CD14-positive monocyte (primary cell): ENCODE measurements at regions not wholly inside any gene's neighbourhood (a gene's known extent, or its start where the extent isn't known, plus 50 kb on each side); places are given as distances from the start of the nearest gene placed in this dataset.

Source experiments
- DNase-seq, 3 donors: peaks; one replicate each; pipeline ENCODE4 v3.0.0-alpha.2; 2011 to 2022
- H2AFZ ChIP-seq: 2 replicates; pipeline ENCODE4 v1.6.0; 2012; ENCODE audit warnings: mild to moderate bottlenecking, low read depth, low read length, inconsistent platforms; ENCODE audit not compliant: insufficient read depth, poor library complexity, severe bottlenecking
- H3K27ac ChIP-seq, 2 donors: 1 replicate in 1 of 2; 2 replicates in 1 of 2; pipeline ENCODE4 v1.5.1; 2012 to 2013; ENCODE audit warnings: low read length in 2 of 2, control low read depth in 1 of 2, inconsistent platforms in 1 of 2, low read depth in 1 of 2, mild to moderate bottlenecking in 1 of 2
- H3K27me3 ChIP-seq, 2 donors: one replicate each; pipeline versions ENCODE4 v1.6.0 to v1.6.1; 2011 to 2013; ENCODE audit warnings: low read length in 2 of 2; ENCODE audit not compliant: control insufficient read depth in 2 of 2, insufficient read depth in 2 of 2
- H3K36me3 ChIP-seq, 2 donors: replicated peaks in 1 of 2; 1 replicate in 1 of 2; 2 replicates in 1 of 2; pipeline versions ENCODE4 v1.5.1 to v1.6.1; 2012 to 2013; ENCODE audit warnings: low read length in 2 of 2, control low read depth in 1 of 2, inconsistent platforms in 1 of 2, mild to moderate bottlenecking in 1 of 2; ENCODE audit not compliant: insufficient read depth in 2 of 2, control insufficient read depth in 1 of 2
- H3K4me1 ChIP-seq, 2 donors: 1 replicate in 1 of 2; 2 replicates in 1 of 2; pipeline versions ENCODE4 v1.5.1 to v1.6.1; 2012 to 2013; ENCODE audit warnings: low read length in 2 of 2, control low read depth in 1 of 2, inconsistent platforms in 1 of 2, mild to moderate bottlenecking in 1 of 2, moderate library complexity in 1 of 2; ENCODE audit not compliant: insufficient read depth in 2 of 2, control insufficient read depth in 1 of 2
- H3K4me2 ChIP-seq: replicated peaks from 2 replicates; pipeline ENCODE3; 2012; ENCODE audit warnings: low read length, moderate library complexity, mild to moderate bottlenecking; ENCODE audit not compliant: poor library complexity, severe bottlenecking; ENCODE audit errors: extremely low read depth
- H3K4me3 ChIP-seq, 3 experiments: fragments of 200-600 bp in 1 of 3; sonication (generic) in 1 of 3; replicated peaks in 1 of 3; 1 replicate in 2 of 3; 2 replicates in 1 of 3; pipeline ENCODE4 v1.5.1; 2011 to 2013; ENCODE audit warnings: low read length in 3 of 3, mild to moderate bottlenecking in 3 of 3, control low read depth in 2 of 3, low read depth in 2 of 3, inconsistent platforms in 1 of 3, moderate library complexity in 1 of 3
- H3K79me2 ChIP-seq: 2 replicates; pipeline ENCODE4 v1.6.0; 2012; ENCODE audit warnings: mild to moderate bottlenecking, control low read depth, inconsistent platforms, low read length, moderate library complexity; ENCODE audit not compliant: insufficient read depth
- H3K9ac ChIP-seq: 2 replicates; pipeline ENCODE4 v1.6.0; 2017; ENCODE audit warnings: low read length, mild to moderate bottlenecking; ENCODE audit not compliant: insufficient read depth, poor library complexity, severe bottlenecking
- H3K9me3 ChIP-seq, 2 donors: replicated peaks in 1 of 2; 1 replicate in 1 of 2; 2 replicates in 1 of 2; pipeline versions ENCODE4 v1.5.1 to v1.6.1; 2012 to 2013; ENCODE audit warnings: low read length in 2 of 2, control low read depth in 1 of 2; ENCODE audit not compliant: control insufficient read depth in 1 of 2, insufficient read depth in 1 of 2
- H4K20me1 ChIP-seq: 2 replicates; pipeline ENCODE4 v1.6.0; 2012; ENCODE audit warnings: mild to moderate bottlenecking, low read length, control low read depth, moderate library complexity; ENCODE audit not compliant: insufficient read depth
- H3K27ac Mint-ChIP-seq, 7 donors: one replicate each; pipeline ENCODE4 v1.8.0; 2020; ENCODE audit warnings: mild to moderate bottlenecking in 7 of 7, mixed read lengths in 7 of 7, moderate library complexity in 6 of 7, inconsistent platforms in 2 of 7
- H3K27me3 Mint-ChIP-seq, 3 donors: one replicate each; pipeline ENCODE4 v1.8.0; 2021 to 2022; ENCODE audit warnings: low read depth in 3 of 3, mild to moderate bottlenecking in 3 of 3, mixed read lengths in 3 of 3, moderate library complexity in 3 of 3, inconsistent platforms in 1 of 3
- H3K36me3 Mint-ChIP-seq, 2 donors: one replicate each; pipeline ENCODE4 v1.8.0; 2020; ENCODE audit warnings: mixed read lengths in 2 of 2, inconsistent platforms in 1 of 2, mild to moderate bottlenecking in 1 of 2
- H3K4me1 Mint-ChIP-seq: one replicate; pipeline ENCODE4 v1.8.0; 2020; ENCODE audit warnings: mild to moderate bottlenecking, mixed read lengths
- H3K4me3 Mint-ChIP-seq, 2 donors: one replicate each; pipeline ENCODE4 v1.8.0; 2020; ENCODE audit warnings: mild to moderate bottlenecking in 2 of 2, mixed read lengths in 2 of 2, moderate library complexity in 1 of 2
- H3K9me3 Mint-ChIP-seq, 7 donors: one replicate each; pipeline ENCODE4 v1.8.0; 2020 to 2022; ENCODE audit warnings: mixed read lengths in 7 of 7, mild to moderate bottlenecking in 6 of 7, moderate library complexity in 6 of 7, inconsistent platforms in 2 of 7
- CTCF ChIP-seq: fragments of 200-600 bp; IDR thresholded peaks from one replicate; pipeline ENCODE4 v1.8.0; 2022; ENCODE audit warnings: antibody characterized with exemption, mild to moderate bottlenecking
- WGBS: methylation state at CpG from one replicate; pipeline ENCODE4 v1.1.5; 2013; ENCODE audit warnings: missing lambda C conversion rate; ENCODE audit not compliant: insufficient coverage; 5-methylcytosine and 5-hydroxymethylcytosine counted together
- intact Hi-C, 2 donors: fragments of 100-400 bp; cut with micrococcal nuclease; formaldehyde crosslinking; loops; one replicate each; pipeline versions ENCODE4 v1.15.0 to v1.15.1; 2023

DNA sequence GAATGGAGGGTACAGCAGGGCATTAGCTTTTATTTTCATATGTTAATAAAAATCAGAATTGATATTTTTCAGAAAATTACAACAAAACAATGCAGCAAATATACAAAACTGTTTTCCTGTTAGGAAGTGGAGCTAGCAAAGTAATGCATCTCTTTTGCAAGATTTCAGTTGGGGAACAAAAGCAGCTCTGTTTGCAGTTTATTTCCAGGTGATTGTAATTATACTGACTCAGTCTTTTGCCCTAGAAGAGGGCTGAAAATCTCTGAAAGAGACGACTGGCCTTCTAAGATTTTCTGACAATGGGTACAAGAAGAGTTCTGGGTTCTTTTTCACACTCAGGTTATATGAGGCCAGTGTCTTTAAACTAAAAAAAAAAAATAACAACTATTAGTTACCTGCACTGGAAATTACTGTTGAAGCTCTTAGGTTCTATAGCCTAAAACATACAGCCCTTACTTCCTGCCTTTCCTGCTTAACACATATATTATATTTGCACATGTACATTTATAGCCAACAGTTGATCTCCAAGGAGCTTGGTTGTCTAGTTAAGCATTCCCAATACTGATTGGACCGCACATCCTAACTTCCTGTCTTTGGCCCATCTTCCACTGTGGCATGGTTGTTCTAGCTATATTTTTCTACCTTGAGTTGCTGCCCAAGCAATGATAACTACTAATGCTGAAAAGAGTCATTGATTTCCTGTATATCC is 199.1 kb upstream of the KRR1 start:
- H4K20me1 ChIP-seq, result no peaks in the 10 kb centered on the region
- no peak for DNase-seq
- H3K4me3 ChIP-seq, result no peak overlapping the region
- no CpG with 5 or more reads among the region's 2 CpGs for WGBS
- no peaks in the 10 kb centered on the region for H3K27me3 ChIP-seq
- no peak overlapping the region for H3K27ac Mint-ChIP-seq
- no peaks in the 10 kb centered on the region for H3K79me2 ChIP-seq
- no peak for TF ChIP-seq CTCF
- no peak overlapping the region for H3K9ac ChIP-seq
- no peak overlapping the region for H3K4me2 ChIP-seq
- H3K4me1 Mint-ChIP-seq, result no peaks in the 10 kb centered on the region
- no peaks in the 10 kb centered on the region for H3K27me3 Mint-ChIP-seq
- H3K36me3 ChIP-seq, result no peaks in the 10 kb centered on the region
- no peak overlapping the region for H3K4me3 Mint-ChIP-seq
- no peak overlapping the region for H3K27ac ChIP-seq
- no peaks in the 10 kb centered on the region for H3K9me3 ChIP-seq
- H2AFZ ChIP-seq, result no peak overlapping the region
- H3K36me3 Mint-ChIP-seq, result no peaks in the 10 kb centered on the region
- no peaks in the 10 kb centered on the region for H3K9me3 Mint-ChIP-seq
- intact Hi-C loops, result no loop called here
- no peaks in the 10 kb centered on the region for H3K4me1 ChIP-seq

- Mint-ChIP-seq H3K27ac (no peak overlapping the region), H3K36me3 (no peaks in the 10 kb centered on the region), H3K27me3 (no peaks in the 10 kb centered on the region), H3K4me3 (no peak overlapping the region), H3K9me3 (no peaks in the 10 kb centered on the region), H3K4me1 (no peaks in the 10 kb centered on the region)
- no peaks in the 10 kb centered on the region for H3K9me3 ChIP-seq
- no peaks in the 10 kb centered on the region for H3K4me1 ChIP-seq
- H3K27ac ChIP-seq, result no peak overlapping the region
- H3K9ac ChIP-seq, result no peak overlapping the region
- H3K79me2 ChIP-seq, result no peaks in the 10 kb centered on the region
- H3K36me3 ChIP-seq, result no peaks in the 10 kb centered on the region
- DNase-seq, result no peak
- no peak overlapping the region for H2AFZ ChIP-seq
- no peaks in the 10 kb centered on the region for H4K20me1 ChIP-seq
- H3K27me3 ChIP-seq, result no peaks in the 10 kb centered on the region
- H3K4me3 ChIP-seq, result no peak overlapping the region
- no peak for TF ChIP-seq CTCF
- H3K4me2 ChIP-seq, result no peak overlapping the region
- WGBS, result 94% methylated on average over 2 of the region's 2 CpGs
- intact Hi-C loops, result no loop called here
Measured at GRCh38 chr12:75709503-75709902, 198.1 kb upstream of the KRR1 start.
